Lung (tissue), 11 donors: ENCODE measurements at regions not wholly inside any gene's neighbourhood (a gene's known extent, or its start where the extent isn't known, plus 50 kb on each side); places are given as distances from the start of the nearest gene placed in this dataset.

Experiments used
- ATAC-seq: fragments of 200-7000 bp; cut with Tn5 transposase; one replicate; pipeline ENCODE4 v1.9.1; 2020; ENCODE audit warnings: moderate number of reproducible peaks; ENCODE audit not compliant: insufficient read depth, low FRiP score
- DNase-seq, 3 donors: peaks; one replicate each; pipeline ENCODE4 v3.0.0-alpha.2; 2013 to 2017
- H3K27ac ChIP-seq, 2 donors: one replicate each; pipeline ENCODE4 v1.5.1; 2013; ENCODE audit warnings: mild to moderate bottlenecking in 2 of 2, moderate library complexity in 2 of 2, control low read depth in 1 of 2, inconsistent platforms in 1 of 2, low read depth in 1 of 2, low read length in 1 of 2
- H3K27me3 ChIP-seq, 3 donors: one replicate each; pipeline ENCODE4 v1.5.1; 2013; ENCODE audit warnings: low read length in 2 of 3; ENCODE audit not compliant: control insufficient read depth in 3 of 3, insufficient read depth in 3 of 3
- H3K36me3 ChIP-seq, 4 donors: one replicate each; pipeline ENCODE4 v1.5.1; 2013; ENCODE audit warnings: low read length in 4 of 4, mild to moderate bottlenecking in 1 of 4, moderate library complexity in 1 of 4; ENCODE audit not compliant: control insufficient read depth in 4 of 4, insufficient read depth in 4 of 4
- H3K4me1 ChIP-seq, 5 donors: one replicate each; pipeline ENCODE4 v1.5.1; 2013; ENCODE audit warnings: low read length in 5 of 5, mild to moderate bottlenecking in 2 of 5, moderate library complexity in 1 of 5; ENCODE audit not compliant: control insufficient read depth in 5 of 5, insufficient read depth in 5 of 5
- H3K4me3 ChIP-seq: one replicate; pipeline ENCODE4 v1.5.1; 2013; ENCODE audit warnings: mild to moderate bottlenecking, control low read depth, moderate library complexity
- H3K9ac ChIP-seq, 2 donors: one replicate each; pipeline ENCODE4 v1.5.1; 2013; ENCODE audit warnings: low read length in 2 of 2, control low read depth in 1 of 2; ENCODE audit not compliant: insufficient read depth in 1 of 2
- H3K9me3 ChIP-seq, 4 donors: one replicate each; pipeline ENCODE4 v1.5.1; 2013; ENCODE audit warnings: low read length in 3 of 4, mild to moderate bottlenecking in 1 of 4, moderate library complexity in 1 of 4; ENCODE audit not compliant: control insufficient read depth in 4 of 4, insufficient read depth in 3 of 4
- CTCF ChIP-seq: IDR thresholded peaks from 2 replicates; pipeline ENCODE4 v1.5.1; 2012; ENCODE audit warnings: mild to moderate bottlenecking; ENCODE audit errors: control extremely low read depth, extremely low read depth
- WGBS, 2 donors: extraction: QIAGEN DNeasy Blood & Tissue Kit; methylation state at CpG; one replicate each; pipeline ENCODE4 v1.1.7; 2013; 5-methylcytosine and 5-hydroxymethylcytosine counted together
- donor health status: control.
- donor health status: control.
- donor health status: Bipolar disorder and iron deficiency.
- donor health status: healthy.
- donor health status: DM: yes; HTN: yes; CAD: no.

GRCh38 chr14:59018460-59018859 lies 170.0 kb upstream of the DAAM1 start:
- no peak for ATAC-seq
- H3K9ac ChIP-seq, result no peak overlapping the region
- TF ChIP-seq CTCF, result no peak
- H3K27ac ChIP-seq, result no peak overlapping the region
- H3K27me3 ChIP-seq, result no peaks in the 10 kb centered on the region
- peaks cover 0 to 3% (median under 1%) of the 10 kb centered on the region in 4 donors for H3K9me3 ChIP-seq
- H3K4me3 ChIP-seq, result no peak overlapping the region
- WGBS, 2 donors, result 55 to 75% methylated on average over 2 of the region's 2 CpGs
- no peaks in the 10 kb centered on the region for H3K36me3 ChIP-seq
- H3K4me1 ChIP-seq, result no peaks in the 10 kb centered on the region
- no peak for DNase-seq

- no peak for ATAC-seq
- DNase-seq, result no peak
- Histone ChIP-seq H3K4me3 (no peak overlapping the region), H3K9ac (no peak overlapping the region), H3K9me3 (peaks cover 0 to 3% (median 0%) of the 10 kb centered on the region in 4 donors), H3K4me1 (peaks cover 0 to 4% (median 0%) of the 10 kb centered on the region in 5 donors), H3K36me3 (no peaks in the 10 kb centered on the region), H3K27ac (no peak overlapping the region), H3K27me3 (no peaks in the 10 kb centered on the region)
- WGBS, 2 donors, result 63 to 91% methylated on average over 3 of the region's 3 CpGs
- no peak for TF ChIP-seq CTCF
Measured at GRCh38 chr14:59018978-59019377, 169.5 kb upstream of the DAAM1 start.

GRCh38 chr14:59020382-59020781 lies 168.1 kb upstream of the DAAM1 start:
- Histone ChIP-seq H3K27me3 (no peaks in the 10 kb centered on the region), H3K27ac (no peak overlapping the region), H3K36me3 (no peaks in the 10 kb centered on the region), H3K4me1 (peaks cover 0 to 9% (median 0%) of the 10 kb centered on the region in 5 donors), H3K9ac (no peak overlapping the region), H3K4me3 (no peak overlapping the region), H3K9me3 (peaks cover 0 to 3% (median 0%) of the 10 kb centered on the region in 4 donors)
- ATAC-seq (no peak), DNase-seq (peak in 2 of 3 donors; percentile 25 to 26)
- 87 to 97% methylated on average over 1 of the region's 1 CpG for WGBS, 2 donors
- TF ChIP-seq CTCF, result no peak

GRCh38 chr14:59022144-59022543 lies 166.3 kb upstream of the DAAM1 start:
- WGBS, 2 donors, result 76 to 89% methylated on average over 4 of the region's 4 CpGs
- H3K9ac ChIP-seq, result no peak overlapping the region
- no peak for TF ChIP-seq CTCF
- H3K36me3 ChIP-seq, result no peaks in the 10 kb centered on the region
- no peak overlapping the region for H3K4me3 ChIP-seq
- H3K4me1 ChIP-seq, result peaks cover 0 to 9% (median 0%) of the 10 kb centered on the region in 5 donors
- no peaks in the 10 kb centered on the region for H3K27me3 ChIP-seq
- no peak overlapping the region for H3K27ac ChIP-seq
- ATAC-seq, result no peak
- no peaks in the 10 kb centered on the region for H3K9me3 ChIP-seq
- no peak for DNase-seq
